ENCODE measurements at regions not wholly inside any gene's neighbourhood (a gene's known extent, or its start where the extent isn't known, plus 50 kb on each side); places are given as distances from the start of the nearest gene placed in this dataset.
"Not testable (repeated sequence)": the region's sequence is repeated elsewhere in the genome, so short reads cannot be mapped to it uniquely, and the experiment has no call there.

DNA sequence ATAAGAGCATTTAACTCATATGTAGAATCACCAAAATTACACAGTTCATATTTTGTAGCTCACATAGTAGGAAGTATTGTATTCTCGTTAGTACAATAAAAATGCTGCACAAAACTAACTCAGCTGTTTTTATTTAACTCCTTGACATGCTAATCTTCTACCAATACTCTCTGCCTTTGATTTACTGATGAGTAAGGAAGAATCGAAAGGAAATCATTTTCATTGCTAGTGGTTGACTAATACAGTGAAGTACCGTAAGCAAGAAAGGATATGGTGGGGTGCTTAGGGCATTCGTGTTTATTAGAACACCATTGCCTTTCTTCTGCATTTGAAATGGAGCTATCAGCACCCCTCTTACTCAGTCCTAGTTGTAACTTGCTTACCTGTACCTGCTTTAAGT, 1239.1 kb upstream of the TENM3 start:
- DNase-seq = no peak

DNA sequence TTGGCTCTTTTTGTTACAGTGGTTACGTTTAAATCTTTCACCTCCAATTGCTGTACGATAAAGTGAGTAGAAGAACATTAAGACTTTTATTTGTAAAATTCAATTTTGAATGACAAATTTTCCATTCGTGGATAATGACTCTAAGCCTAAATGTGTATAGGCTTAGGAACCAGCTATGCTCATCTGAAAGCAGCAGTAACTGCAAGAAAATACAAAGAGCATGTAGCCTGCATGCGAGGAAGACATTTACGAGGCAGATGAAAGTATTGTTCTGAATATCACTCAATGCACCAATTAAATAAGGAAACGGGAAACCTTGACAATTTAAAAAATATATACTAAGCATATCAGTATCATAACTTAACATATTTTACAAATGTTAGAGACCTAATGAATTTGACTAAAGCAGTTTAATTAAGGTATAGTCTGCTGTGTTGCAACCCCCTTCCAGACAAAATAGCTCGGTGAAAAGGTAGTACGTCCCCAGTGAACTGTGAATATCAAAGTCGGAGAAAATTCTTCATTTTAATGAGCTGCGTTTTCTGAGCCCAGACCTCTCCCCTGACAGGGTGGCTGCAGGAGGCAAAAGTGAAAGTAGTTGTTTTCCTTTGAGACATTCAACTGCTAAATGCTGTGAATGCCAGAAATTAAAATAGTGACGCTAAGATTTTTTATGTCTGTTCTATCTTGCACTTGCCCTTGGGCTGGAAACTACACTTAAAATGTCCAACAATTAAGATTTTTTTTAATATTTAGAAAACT, 1236.5 kb upstream of the TENM3 start:
- DNase-seq = no peak

- no peak for DNase-seq
Observed at GRCh38 chr4:181007751-181008150, 1235.5 kb upstream of the TENM3 start.

DNA sequence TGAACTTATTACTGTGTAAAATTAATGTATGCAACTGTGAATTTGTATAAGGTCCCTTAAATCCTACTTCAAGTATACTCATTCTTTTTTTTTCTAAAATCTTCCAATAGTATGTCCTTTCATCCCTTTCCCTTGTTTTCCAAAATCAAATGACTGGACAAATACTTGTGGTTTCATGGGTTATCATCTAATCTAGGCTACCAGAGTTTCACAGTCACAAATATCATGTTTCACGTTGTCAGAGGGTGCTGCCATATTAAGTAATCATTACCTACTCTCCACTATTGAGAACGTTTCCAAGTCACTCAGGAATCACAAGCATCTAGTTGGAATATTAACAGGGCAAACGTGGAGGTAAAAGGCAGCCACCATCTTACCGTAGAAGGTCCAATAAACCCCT, 1235.0 kb upstream of the TENM3 start:
- DNase-seq = no peak

DNA sequence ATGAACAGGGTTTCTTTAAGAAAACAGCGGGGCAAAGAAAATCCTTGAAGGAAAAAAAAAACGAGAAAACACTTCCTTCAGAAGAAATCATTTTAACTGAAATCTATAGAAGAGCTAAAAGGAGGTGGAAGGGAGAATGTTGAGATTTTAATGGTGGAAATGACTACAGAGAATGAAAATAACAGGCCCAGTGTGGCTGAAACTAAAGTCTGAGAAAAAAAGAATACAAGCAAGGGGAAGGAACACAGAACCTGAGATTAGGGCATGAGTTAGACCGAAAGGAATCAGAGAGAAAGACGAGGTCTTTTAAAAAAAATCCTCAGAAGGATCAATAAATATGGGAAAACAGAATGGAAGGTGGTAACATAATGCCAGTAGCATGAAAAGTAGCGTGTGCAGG, 1230.0 kb upstream of the TENM3 start:
- DNase-seq = no peak

DNA sequence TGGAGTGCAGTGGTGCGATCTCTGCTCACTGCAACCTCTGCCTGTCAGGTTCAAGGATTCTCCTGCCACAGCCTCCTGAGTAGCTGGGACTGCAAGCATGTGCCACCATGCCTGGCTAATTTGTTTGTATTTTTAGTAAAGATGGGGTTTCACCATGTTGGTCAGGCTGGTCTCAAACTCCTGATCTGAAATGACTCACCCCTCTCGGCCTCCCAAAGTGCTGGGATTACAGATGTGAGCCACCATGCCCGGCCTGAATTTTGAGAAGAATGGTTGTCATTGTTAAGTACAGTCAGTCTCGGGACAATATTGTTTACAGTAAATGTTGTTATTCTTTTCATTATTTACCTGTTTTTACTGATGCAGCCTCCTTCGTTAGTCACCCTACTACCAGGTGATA, 1226.2 kb upstream of the TENM3 start:
- no peak for DNase-seq

GRCh38 chr4:181018472-181018871, 1224.7 kb upstream of the TENM3 start:
- DNase-seq = no peak

DNA sequence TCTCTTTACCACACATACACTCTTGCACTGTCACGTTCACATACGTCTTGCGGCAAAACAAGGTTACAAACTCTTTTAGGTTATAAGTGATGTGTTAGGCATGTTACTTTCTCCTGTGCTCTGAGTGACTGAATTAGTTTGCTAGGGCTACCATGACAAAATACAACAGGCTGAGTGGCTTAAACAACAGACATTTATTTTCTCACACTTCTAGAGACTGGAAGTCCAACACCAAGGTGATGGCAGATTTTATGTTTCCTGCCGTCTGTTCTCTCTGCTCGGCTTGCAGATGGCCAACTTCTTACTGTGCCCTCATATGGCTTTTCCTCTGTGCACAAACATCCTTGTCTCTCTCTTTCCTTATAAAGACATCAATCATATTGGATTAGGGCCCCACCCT, 1224.3 kb upstream of the TENM3 start:
- DNase-seq = no peak

GRCh38 chr4:181020456-181020855, 1222.7 kb upstream of the TENM3 start:
- no peak for DNase-seq

- no peak for DNase-seq
Observed at GRCh38 chr4:181021213-181021612, 1222.0 kb upstream of the TENM3 start.

DNA sequence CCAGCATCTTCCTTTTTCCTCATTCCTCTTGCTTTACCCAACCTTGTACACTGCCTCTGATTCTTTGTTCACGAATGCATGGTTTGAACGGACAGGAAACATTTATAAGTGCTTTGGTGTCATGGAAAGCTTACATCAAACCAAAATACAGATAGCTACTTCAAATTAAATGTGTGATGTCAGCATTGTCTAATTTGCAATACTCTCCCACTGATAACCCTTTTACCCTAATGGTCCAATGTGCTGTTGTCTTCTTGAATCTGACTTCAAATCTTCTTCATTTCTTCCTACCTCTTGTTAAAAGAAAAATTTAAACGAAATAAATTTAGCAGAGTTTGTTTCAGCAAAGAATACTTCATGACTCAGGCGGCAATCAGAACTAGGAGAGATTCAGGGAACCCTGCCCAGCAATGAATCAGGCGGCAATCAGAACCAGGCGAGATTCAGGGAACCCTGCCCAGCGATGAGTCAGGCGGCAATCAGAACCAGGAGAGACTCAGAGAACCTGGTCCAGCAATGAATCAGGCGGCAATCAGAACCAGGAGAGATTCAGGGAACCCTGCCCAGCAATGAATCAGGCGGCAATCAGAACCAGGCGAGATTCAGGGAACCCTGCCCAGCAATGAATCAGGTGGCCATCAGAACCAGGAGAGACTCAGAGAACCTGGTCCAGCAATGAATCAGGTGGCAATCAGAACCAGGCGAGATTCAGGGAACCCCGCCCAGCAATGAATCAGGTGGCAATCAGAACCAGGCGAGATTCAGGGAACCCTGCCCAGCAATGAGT, 1212.9 kb upstream of the TENM3 start:
- not testable (repeated sequence) for DNase-seq

DNA sequence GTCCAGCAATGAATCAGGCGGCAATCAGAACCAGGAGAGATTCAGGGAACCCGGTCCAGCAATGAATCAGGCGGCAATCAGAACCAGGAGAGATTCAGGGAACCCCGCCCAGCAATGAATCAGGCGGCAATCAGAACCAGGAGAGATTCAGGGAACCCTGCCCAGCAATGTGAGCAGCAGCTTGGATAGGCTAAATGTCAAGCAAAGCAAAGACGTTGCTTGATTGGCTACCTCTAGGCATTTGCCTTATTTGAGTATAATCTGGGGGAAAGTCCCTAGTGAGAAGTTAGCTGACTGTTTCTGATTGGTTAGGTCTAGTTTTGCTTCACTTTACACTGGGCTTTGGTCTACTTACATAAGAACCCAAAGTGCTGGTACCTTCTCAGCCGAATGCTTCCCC, 1212.2 kb upstream of the TENM3 start:
- no peak for DNase-seq

DNA sequence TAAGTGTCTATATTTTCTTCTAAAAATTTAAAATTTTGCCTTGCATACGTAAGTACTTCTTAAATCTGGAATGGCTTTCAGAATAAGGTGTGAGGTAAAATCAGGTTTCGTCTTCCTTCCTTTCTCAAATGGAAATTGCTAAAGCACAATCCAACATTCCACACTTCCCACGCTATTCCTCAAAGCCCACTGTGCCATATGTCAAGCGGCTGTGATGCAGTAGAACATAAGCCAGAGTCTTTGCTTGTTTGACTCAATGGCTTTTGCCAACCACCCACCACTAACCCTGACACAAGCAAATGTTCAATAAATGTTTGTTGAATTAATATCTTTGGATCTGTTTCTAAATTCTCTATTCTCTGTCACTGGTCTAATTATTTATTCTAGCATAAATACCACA, 1199.7 kb upstream of the TENM3 start:
- DNase-seq = no peak

- DNase-seq = no peak
Observed at GRCh38 chr4:181046809-181047208, 1196.4 kb upstream of the TENM3 start.

DNA sequence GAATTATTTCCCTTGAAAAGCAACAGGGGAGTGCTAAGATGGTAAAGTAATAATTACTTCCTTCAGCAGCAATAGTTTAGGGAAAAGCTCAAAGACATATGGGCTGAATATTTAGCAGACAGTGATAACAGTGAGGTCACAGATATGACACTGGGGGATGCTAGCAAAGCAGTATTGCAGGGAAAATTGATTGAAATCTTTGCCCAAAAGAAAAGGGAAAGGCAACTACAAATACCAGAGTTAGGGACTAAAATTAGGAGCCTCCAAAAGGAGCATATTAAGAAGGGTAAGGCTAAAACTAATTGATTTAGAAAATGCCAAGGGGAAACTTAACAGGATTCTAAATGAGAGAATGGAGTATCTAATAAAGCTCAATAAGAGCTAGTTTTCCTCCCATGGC, 1191.3 kb upstream of the TENM3 start:
- no peak for DNase-seq

DNA sequence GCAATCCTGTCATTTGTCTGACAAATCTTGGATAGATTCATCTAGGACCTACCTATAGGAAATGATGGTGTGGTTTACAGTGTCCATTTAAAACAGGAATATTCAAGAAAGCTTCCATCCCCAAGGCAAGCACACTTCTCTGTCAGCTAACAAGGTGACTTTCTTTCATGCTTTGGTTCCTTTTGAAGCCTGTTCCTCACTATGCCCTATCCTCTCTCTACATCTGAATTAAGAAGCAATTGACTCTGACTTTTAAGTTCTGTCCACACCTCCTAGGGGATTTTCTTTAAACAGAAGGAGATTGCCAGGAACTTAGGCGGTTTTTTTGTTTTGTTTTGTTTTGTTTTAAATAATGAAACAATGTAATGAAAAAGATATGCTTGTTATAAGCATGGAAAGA, 1181.4 kb upstream of the TENM3 start:
- no peak for DNase-seq

DNA sequence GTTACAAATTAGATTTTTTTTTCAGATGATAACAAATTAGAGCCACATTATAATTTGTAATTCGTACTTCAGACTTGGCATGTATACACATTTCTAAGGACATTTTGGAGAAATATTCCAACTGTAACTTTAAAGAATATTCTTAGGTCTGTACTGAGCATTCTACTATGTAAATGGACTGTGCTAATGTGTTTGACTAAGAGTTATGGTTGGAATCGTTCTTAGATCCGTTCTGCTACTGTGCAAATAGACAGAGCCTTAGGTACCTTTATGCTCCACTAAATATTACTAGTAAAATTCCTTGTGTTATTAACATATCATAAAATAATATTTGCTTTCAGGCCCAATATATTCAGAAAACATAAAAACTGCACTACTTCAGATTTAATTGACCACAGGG, 1180.0 kb upstream of the TENM3 start:
- no peak for DNase-seq

GRCh38 chr4:181077341-181077740, 1165.9 kb upstream of the TENM3 start:
- no peak for DNase-seq

GRCh38 chr4:181078196-181078595, 1165.0 kb upstream of the TENM3 start:
- DNase-seq = no peak

GRCh38 chr4:181083757-181084361, 1159.3 kb upstream of the TENM3 start:
- DNase-seq = no peak

- DNase-seq = no peak
Observed at GRCh38 chr4:181085557-181085956, 1157.6 kb upstream of the TENM3 start.

DNA sequence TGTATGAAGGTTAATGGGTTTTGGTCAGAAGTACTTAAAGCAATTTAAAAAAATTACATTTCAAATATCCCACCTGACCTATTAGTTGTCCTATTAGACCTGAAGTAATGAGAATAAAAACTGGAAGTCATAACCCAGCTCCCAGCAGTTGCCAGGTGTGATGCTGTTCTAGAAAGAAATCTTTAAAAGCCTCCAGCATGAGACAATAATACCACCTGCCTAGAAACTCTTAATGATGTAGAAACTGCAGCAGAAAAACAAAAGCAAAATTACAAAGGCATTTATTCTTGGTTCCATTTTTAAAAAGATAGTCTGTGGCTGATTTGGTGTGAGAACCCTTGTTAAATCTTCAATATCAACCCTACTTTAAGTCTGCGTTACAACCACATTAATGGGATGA, 1137.7 kb upstream of the TENM3 start:
- no peak for DNase-seq

- no peak for DNase-seq
Observed at GRCh38 chr4:181106398-181106797, 1136.8 kb upstream of the TENM3 start.

DNA sequence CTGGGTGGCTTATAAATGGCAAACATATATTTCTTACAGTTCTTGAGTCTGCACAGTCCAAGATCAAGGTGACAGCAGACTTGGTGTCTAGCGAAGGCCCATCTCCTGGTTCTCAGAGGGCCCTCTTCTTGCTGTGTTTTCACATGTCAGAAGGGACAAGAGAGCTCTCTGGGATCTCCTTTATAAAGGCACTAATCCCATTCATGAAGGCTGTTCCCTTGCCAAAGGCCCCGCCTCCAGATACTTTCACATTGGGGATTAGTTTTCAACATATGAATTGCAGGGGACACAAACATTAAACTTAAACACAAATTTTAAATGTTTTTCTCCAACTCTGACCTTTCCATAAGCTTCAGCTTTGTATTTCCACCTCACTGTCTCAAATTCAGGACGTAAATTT, 1135.0 kb upstream of the TENM3 start:
- no peak for DNase-seq
